Testis (tissue), 2 donors: ENCODE measurements at regions not wholly inside any gene's neighbourhood (a gene's known extent, or its start where the extent isn't known, plus 50 kb on each side); places are given as distances from the start of the nearest gene placed in this dataset.

Source experiments
- POLR2A ChIP-seq: fragments of 450-650 bp; IDR thresholded peaks from one replicate; pipeline ENCODE4 v1.6.1; 2017; ENCODE audit warnings: antibody characterized with exemption, mild to moderate bottlenecking, moderate library complexity
- TF ChIP-seq, protein P1 (sequence below), 3 experiments: fragments of 450-650 bp in 2 of 3; fragments of 200-600 bp in 1 of 3; sonication (generic) in 1 of 3; IDR thresholded peaks; one replicate each; pipeline ENCODE4 v1.5.1; 2016 to 2019; ENCODE audit warnings: antibody characterized with exemption in 3 of 3, mild to moderate bottlenecking in 2 of 3, moderate library complexity in 1 of 3

DNA sequence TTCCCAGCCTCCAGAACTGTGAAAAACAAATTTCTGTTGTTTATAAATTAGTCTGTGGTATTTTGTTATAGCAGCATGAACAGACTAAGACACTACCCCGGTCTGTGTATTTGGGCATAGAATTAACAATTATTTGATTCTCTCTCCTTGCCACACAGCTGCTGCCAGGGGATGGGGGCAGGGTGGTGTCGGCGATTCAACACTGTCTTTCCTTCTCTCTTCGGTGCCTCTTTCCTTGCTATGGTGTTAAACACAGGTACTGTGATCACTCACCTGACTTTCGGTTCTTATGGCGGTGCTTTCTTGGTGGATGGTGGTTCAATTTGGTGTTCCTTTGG lies 50.8 kb upstream of the CTAGE1 start:
- TF ChIP-seq, protein P1, sequence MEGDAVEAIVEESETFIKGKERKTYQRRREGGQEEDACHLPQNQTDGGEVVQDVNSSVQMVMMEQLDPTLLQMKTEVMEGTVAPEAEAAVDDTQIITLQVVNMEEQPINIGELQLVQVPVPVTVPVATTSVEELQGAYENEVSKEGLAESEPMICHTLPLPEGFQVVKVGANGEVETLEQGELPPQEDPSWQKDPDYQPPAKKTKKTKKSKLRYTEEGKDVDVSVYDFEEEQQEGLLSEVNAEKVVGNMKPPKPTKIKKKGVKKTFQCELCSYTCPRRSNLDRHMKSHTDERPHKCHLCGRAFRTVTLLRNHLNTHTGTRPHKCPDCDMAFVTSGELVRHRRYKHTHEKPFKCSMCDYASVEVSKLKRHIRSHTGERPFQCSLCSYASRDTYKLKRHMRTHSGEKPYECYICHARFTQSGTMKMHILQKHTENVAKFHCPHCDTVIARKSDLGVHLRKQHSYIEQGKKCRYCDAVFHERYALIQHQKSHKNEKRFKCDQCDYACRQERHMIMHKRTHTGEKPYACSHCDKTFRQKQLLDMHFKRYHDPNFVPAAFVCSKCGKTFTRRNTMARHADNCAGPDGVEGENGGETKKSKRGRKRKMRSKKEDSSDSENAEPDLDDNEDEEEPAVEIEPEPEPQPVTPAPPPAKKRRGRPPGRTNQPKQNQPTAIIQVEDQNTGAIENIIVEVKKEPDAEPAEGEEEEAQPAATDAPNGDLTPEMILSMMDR (IDR thresholded peaks at IDR 0.05), result no peak
- TF ChIP-seq POLR2A, result no peak
